Osteocyte (in vitro differentiated cells): ENCODE measurements at regions not wholly inside any gene's neighbourhood (a gene's known extent, or its start where the extent isn't known, plus 50 kb on each side); places are given as distances from the start of the nearest gene placed in this dataset.
A peak's percentile ranks its signal among the peaks of the same experiment; 100 is the strongest.

Experiments
- DNase-seq: peaks from one replicate; pipeline ENCODE4 v3.0.0; 2021; ENCODE audit warnings: mixed read lengths; ENCODE audit not compliant: unreplicated experiment; ENCODE audit errors: extremely low spot score
- H3K27ac Mint-ChIP-seq: one replicate; pipeline ENCODE4 v1.8.0; 2021; ENCODE audit warnings: mild to moderate bottlenecking, mixed read lengths; ENCODE audit not compliant: unreplicated experiment
- H3K27me3 Mint-ChIP-seq: one replicate; pipeline ENCODE4 v1.8.0; 2021; ENCODE audit warnings: mixed read lengths; ENCODE audit not compliant: unreplicated experiment
- H3K36me3 Mint-ChIP-seq: one replicate; pipeline ENCODE4 v1.8.0; 2021; ENCODE audit warnings: mixed read lengths; ENCODE audit not compliant: unreplicated experiment
- H3K4me1 Mint-ChIP-seq: one replicate; pipeline ENCODE4 v1.8.0; 2021; ENCODE audit warnings: mixed read lengths; ENCODE audit not compliant: unreplicated experiment
- H3K4me3 Mint-ChIP-seq: one replicate; pipeline ENCODE4 v1.8.0; 2021; ENCODE audit warnings: mild to moderate bottlenecking, moderate library complexity, mixed read lengths; ENCODE audit not compliant: unreplicated experiment
- H3K9me3 Mint-ChIP-seq: one replicate; pipeline ENCODE4 v1.8.0; 2021; ENCODE audit warnings: mixed read lengths; ENCODE audit not compliant: unreplicated experiment
- TF ChIP-seq, protein P1 (sequence below): fragments of 200-600 bp; sonication (generic); IDR thresholded peaks from 2 replicates; pipeline ENCODE4 v1.5.0; 2021; ENCODE audit warnings: antibody characterized with exemption, mild to moderate bottlenecking, moderate library complexity

DNA sequence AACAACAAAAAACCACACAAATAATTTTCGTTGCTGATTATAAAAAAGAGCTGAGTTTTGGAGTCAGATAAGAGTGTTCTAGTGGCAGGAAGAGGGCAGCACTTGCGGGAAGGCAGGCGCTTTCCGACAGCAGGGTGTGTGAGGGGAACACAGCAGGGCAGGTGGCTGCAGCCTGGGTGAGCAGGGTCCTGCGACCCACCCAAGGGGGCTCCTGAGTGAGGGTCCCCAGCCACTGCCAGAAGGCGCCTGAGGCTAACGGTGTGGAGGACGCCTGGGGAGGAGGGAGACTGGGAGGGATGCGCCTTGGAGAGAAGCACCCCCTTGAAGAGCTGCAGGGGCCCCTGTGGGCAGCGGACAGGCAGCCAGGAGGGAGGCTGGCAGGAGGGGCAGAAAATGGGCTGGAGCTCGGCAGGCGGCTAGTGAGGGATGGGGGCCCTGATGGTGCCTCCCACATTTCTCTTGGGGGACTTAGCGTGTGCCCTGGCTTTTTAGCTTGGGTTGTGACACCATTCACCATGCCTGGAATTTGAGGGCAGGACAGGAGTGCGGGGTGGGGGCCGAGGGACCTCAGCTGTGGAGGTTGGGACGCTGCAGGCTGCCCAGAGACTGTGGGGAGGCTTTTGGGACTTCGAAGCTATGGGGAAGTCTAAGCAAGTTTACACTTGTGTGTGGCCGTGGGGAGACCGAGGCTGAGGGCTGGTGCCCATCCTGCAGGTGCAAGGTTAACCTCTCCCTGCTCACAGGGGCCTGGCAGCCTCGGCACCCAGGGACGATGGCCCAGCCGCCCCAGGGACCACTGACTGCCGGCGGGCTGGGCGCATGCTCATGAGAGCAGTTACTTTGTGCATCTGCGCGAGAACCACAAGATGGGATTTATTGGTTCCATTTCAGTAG, 111.4 kb downstream of the SIK1 start:
- TF ChIP-seq, protein P1, sequence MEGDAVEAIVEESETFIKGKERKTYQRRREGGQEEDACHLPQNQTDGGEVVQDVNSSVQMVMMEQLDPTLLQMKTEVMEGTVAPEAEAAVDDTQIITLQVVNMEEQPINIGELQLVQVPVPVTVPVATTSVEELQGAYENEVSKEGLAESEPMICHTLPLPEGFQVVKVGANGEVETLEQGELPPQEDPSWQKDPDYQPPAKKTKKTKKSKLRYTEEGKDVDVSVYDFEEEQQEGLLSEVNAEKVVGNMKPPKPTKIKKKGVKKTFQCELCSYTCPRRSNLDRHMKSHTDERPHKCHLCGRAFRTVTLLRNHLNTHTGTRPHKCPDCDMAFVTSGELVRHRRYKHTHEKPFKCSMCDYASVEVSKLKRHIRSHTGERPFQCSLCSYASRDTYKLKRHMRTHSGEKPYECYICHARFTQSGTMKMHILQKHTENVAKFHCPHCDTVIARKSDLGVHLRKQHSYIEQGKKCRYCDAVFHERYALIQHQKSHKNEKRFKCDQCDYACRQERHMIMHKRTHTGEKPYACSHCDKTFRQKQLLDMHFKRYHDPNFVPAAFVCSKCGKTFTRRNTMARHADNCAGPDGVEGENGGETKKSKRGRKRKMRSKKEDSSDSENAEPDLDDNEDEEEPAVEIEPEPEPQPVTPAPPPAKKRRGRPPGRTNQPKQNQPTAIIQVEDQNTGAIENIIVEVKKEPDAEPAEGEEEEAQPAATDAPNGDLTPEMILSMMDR: peak; percentile 21
- H3K36me3 Mint-ChIP-seq: no peaks in the 10 kb centered on the region
- H3K4me3 Mint-ChIP-seq: no peak overlapping the region
- DNase-seq: no peak
- no peak overlapping the region for H3K27ac Mint-ChIP-seq
- no peaks in the 10 kb centered on the region for H3K9me3 Mint-ChIP-seq
- H3K4me1 Mint-ChIP-seq: peaks cover 34% of the 10 kb centered on the region
- H3K27me3 Mint-ChIP-seq: no peaks in the 10 kb centered on the region

- H3K4me3 Mint-ChIP-seq: no peak overlapping the region
- no peak for DNase-seq
- peaks cover 23% of the 10 kb centered on the region for H3K4me1 Mint-ChIP-seq
- no peaks in the 10 kb centered on the region for H3K36me3 Mint-ChIP-seq
- no peaks in the 10 kb centered on the region for H3K27me3 Mint-ChIP-seq
- no peak overlapping the region for H3K27ac Mint-ChIP-seq
- TF ChIP-seq, protein P1: no peak
- H3K9me3 Mint-ChIP-seq: peaks cover 4% of the 10 kb centered on the region
Observed at GRCh38 chr21:43313939-43314405, 113.0 kb downstream of the SIK1 start.

- Mint-ChIP-seq H3K27ac (no peak overlapping the region), H3K4me3 (no peak overlapping the region), H3K36me3 (no peaks in the 10 kb centered on the region), H3K9me3 (peaks cover 4% of the 10 kb centered on the region), H3K4me1 (peaks cover 22% of the 10 kb centered on the region), H3K27me3 (no peaks in the 10 kb centered on the region)
- TF ChIP-seq, protein P1: no peak
- DNase-seq: no peak
Observed at GRCh38 chr21:43313221-43313938, 113.6 kb downstream of the SIK1 start.

DNA sequence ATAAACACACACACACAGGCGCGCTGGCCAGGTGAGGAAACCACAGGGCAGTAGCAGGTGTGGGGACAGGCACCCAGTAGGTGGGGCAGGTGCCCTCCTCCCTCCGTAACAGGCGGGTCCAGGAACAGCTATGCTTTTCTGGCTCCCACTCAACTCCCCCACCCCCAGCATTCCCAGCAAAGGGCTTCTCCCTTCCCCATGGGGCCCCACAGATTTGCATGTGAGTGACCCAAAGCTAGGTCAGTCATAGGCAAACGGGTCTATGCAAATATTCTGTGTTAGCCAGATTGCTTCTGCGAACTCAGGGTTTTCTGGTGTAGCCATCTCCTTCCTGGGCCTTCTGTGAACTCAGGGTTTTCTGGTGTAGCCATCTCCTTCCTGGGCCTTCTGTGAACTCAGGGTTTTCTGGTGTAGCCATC, 114.2 kb downstream of the SIK1 start:
- Mint-ChIP-seq H3K9me3 (peaks cover 4% of the 10 kb centered on the region), H3K27me3 (no peaks in the 10 kb centered on the region), H3K4me1 (peaks cover 28% of the 10 kb centered on the region), H3K36me3 (no peaks in the 10 kb centered on the region), H3K4me3 (no peak overlapping the region), H3K27ac (no peak overlapping the region)
- no peak for DNase-seq
- TF ChIP-seq, protein P1: no peak

DNA sequence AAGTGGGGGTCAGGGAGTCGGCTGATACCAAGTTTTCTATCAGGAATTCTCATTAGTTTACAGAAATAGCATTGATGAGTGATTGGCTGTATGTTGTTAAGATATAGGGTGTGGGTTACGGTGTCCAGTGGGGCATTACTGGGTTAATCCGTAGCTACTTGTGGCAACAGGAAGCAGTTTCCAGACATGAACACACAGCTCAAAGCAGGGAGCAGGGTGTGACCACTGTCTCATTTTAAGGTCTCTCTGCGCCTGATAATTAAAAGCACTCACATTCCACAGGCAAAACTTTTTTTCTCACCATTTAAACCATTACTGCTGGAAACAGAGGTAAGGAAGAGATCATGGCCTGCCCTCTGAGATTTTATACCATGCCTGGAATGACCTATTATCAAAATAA, 114.9 kb downstream of the SIK1 start:
- Mint-ChIP-seq H3K4me3 (no peak overlapping the region), H3K27me3 (no peaks in the 10 kb centered on the region), H3K9me3 (peaks cover 4% of the 10 kb centered on the region), H3K27ac (no peak overlapping the region), H3K4me1 (peaks cover 36% of the 10 kb centered on the region), H3K36me3 (no peaks in the 10 kb centered on the region)
- no peak for DNase-seq
- TF ChIP-seq, protein P1: no peak
